Activated CD4-positive, alpha-beta T cell treated with anti-CD3 and anti-CD28 coated beads for 36 hours (primary cell): ENCODE measurements at regions not wholly inside any gene's neighbourhood (a gene's known extent, or its start where the extent isn't known, plus 50 kb on each side); places are given as distances from the start of the nearest gene placed in this dataset.

Source experiments
- ATAC-seq: fragments of 200-7000 bp; cut with Tn5 transposase; one replicate; pipeline ENCODE4 v1.10.0; 2021; ENCODE audit warnings: mild to moderate bottlenecking, moderate library complexity
- CTCF ChIA-PET: fragments of 350-600 bp; sonication (Branson Sonifier 250); formaldehyde crosslinking; loops from one replicate; lab custom pipeline; 2021; ENCODE audit warnings: antibody characterized with exemption; lab: Charles Lee
- POLR2A ChIA-PET: fragments of 350-600 bp; sonication (Branson Sonifier 250); formaldehyde crosslinking; loops from one replicate; lab custom pipeline; 2021; ENCODE audit warnings: antibody characterized with exemption, inconsistent platforms; lab: Charles Lee
- DNase-seq: peaks from one replicate; pipeline ENCODE4 v3.0.0-alpha.2; 2020
- H3K27ac Mint-ChIP-seq: one replicate; pipeline ENCODE4 v1.8.0; 2021; ENCODE audit warnings: mixed read lengths
- H3K27me3 Mint-ChIP-seq: one replicate; pipeline ENCODE4 v1.8.0; 2021; ENCODE audit warnings: mixed read lengths
- H3K36me3 Mint-ChIP-seq: one replicate; pipeline ENCODE4 v1.8.0; 2021; ENCODE audit warnings: low read depth, mixed read lengths
- H3K4me1 Mint-ChIP-seq: one replicate; pipeline ENCODE4 v1.8.0; 2021; ENCODE audit warnings: mixed read lengths
- H3K4me3 Mint-ChIP-seq: one replicate; pipeline ENCODE4 v1.8.0; 2021; ENCODE audit warnings: mild to moderate bottlenecking, moderate library complexity, mixed read lengths
- H3K9me3 Mint-ChIP-seq: one replicate; pipeline ENCODE4 v1.8.0; 2021; ENCODE audit warnings: low read depth, mixed read lengths
- intact Hi-C, 2 experiments: fragments of 100-400 bp; cut with DNase I in 1 of 2; cut with micrococcal nuclease in 1 of 2; formaldehyde crosslinking; loops; one replicate each; pipeline versions ENCODE4 v1.14.2 to v1.15.1; 2022 to 2024; cut with DNase I, micrococcal nuclease

DNA sequence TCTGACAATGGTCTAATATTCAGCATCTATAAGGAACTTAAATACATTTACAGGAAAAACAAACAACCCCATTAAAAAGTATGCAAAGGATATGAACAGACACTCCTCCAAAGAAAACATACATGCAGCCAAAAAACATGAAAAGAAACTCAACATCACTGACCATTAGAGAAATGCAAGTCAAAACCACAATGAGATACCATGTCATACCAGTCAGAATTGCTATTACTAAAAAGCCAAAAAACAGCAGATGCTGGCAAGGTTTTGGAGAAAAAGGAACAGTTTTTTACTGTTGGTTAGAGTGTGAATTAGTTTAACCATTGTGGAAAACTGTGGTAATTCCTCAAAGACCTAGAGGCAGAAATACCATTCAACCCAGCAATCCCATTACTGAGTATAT lies 339.0 kb upstream of the ADGRB3 start:
- H3K36me3 Mint-ChIP-seq = no peaks in the 10 kb centered on the region
- intact Hi-C loops = no loop called here
- H3K27ac Mint-ChIP-seq = no peak overlapping the region
- H3K4me3 Mint-ChIP-seq = no peak overlapping the region
- no peak for DNase-seq
- no peak for ATAC-seq
- peaks cover 8% of the 10 kb centered on the region for H3K9me3 Mint-ChIP-seq
- CTCF ChIA-PET = no interaction called here
- no peaks in the 10 kb centered on the region for H3K4me1 Mint-ChIP-seq
- POLR2A ChIA-PET = no interaction called here
- no peaks in the 10 kb centered on the region for H3K27me3 Mint-ChIP-seq

DNA sequence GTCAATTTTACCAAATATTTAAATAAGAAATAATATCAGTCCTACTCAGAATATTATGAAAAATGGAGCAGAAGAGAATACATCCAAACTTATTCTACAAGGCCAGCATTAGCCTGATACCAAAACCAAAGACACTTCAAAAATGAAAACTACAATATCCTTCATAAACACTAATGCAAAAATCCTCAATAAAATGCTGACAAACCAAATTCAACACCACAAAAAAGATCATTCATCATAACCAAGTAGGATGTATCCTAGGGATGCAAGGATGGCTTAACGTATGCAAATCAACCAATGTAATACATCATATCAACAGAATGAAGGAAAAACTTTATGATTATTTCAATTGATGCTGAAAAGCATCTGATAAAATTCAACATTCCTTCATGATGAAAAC lies 352.4 kb upstream of the ADGRB3 start:
- H3K4me1 Mint-ChIP-seq = no peaks in the 10 kb centered on the region
- no peaks in the 10 kb centered on the region for H3K27me3 Mint-ChIP-seq
- H3K27ac Mint-ChIP-seq = no peak overlapping the region
- H3K9me3 Mint-ChIP-seq = peaks cover 8% of the 10 kb centered on the region
- CTCF ChIA-PET = no interaction called here
- H3K4me3 Mint-ChIP-seq = no peak overlapping the region
- no peak for ATAC-seq
- no peak for DNase-seq
- no peaks in the 10 kb centered on the region for H3K36me3 Mint-ChIP-seq
- intact Hi-C loops = no loop called here
- POLR2A ChIA-PET = no interaction called here

DNA sequence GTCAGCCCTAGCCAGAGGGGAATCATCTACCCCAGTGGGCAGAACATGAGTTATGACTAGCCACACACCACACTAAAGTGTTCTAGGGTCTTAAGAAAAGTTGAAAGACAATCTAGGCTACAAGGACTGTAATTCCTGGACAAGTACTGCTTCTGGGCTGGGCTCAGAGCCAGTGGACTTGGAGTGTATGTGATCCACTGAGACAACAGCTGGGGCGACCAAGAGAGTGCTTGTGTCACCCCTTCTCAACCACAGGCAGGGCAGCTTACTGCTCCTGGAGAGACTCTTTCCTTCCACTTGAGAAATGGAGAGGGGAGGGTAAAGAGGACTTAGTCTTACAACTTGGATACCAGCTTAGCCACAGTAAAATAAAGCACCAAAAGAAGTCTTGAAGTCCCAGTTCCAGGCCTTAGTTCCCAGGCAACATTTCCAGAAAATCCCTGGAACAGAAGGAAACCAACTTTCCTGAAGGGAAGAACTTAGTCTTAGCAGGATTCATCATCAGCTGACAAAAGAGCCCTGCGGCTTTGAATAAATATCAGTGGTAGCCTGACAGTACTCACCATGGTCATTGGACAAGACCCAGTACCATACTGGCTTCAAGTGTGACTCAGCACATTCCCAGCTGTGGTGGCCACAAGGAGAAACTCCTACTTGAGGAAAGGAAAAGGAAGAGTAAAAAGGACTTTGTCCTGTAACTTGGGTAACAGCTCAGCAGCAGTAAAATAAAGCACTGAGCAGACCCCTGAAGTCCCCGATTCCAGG lies 355.1 kb upstream of the ADGRB3 start:
- Mint-ChIP-seq H3K27ac (no peak overlapping the region), H3K36me3 (no peaks in the 10 kb centered on the region), H3K27me3 (no peaks in the 10 kb centered on the region), H3K9me3 (peaks cover 8% of the 10 kb centered on the region), H3K4me1 (no peaks in the 10 kb centered on the region), H3K4me3 (no peak overlapping the region)
- intact Hi-C loops = no loop called here
- ChIA-PET POLR2A (no interaction called here), CTCF (no interaction called here)
- no peak for ATAC-seq
- DNase-seq = no peak

DNA sequence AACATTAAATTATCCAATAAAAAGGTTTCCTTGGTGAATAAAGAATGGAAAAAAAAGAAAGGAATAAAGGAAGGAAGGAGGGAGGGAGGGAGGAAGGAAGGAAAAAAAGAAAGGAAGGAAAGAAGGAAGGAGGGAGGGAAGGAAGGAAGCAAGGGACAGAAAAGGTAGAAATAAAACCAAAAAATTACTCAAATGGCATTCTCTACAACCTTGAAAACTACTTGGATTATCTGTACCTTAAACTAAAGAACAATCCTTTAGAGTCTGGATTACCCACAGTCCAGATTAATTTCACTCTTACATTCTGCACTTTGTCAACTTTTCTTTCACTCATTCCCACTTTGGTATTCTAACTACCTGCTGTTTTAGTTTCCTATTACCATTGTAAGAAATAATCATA lies 361.8 kb upstream of the ADGRB3 start:
- ATAC-seq = no peak
- peaks cover 4% of the 10 kb centered on the region for H3K9me3 Mint-ChIP-seq
- intact Hi-C loops = no loop called here
- DNase-seq = no peak
- no peak overlapping the region for H3K27ac Mint-ChIP-seq
- POLR2A ChIA-PET = no interaction called here
- H3K4me3 Mint-ChIP-seq = no peak overlapping the region
- CTCF ChIA-PET = no interaction called here
- H3K36me3 Mint-ChIP-seq = no peaks in the 10 kb centered on the region
- H3K27me3 Mint-ChIP-seq = no peaks in the 10 kb centered on the region
- H3K4me1 Mint-ChIP-seq = no peaks in the 10 kb centered on the region

DNA sequence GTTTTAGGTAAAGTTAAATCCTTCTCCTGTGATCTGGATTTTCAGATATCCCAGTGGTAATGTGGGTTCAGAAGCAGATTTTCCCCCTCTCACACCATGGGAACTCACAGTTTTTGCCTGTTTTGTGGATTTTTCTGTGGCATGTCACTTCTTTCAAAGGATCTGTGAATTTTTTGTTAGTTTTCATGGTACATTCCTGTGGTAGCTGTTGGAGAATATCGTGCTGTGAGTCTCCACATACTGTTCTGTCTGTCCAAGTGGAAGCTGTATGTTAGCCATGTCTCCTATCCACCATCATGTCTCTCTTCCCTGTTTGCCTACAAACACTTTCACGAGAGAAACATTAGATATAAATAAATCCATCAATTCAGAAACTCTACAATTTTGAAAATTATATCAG lies 378.7 kb upstream of the ADGRB3 start:
- intact Hi-C loops = no loop called here
- no peak for ATAC-seq

DNA sequence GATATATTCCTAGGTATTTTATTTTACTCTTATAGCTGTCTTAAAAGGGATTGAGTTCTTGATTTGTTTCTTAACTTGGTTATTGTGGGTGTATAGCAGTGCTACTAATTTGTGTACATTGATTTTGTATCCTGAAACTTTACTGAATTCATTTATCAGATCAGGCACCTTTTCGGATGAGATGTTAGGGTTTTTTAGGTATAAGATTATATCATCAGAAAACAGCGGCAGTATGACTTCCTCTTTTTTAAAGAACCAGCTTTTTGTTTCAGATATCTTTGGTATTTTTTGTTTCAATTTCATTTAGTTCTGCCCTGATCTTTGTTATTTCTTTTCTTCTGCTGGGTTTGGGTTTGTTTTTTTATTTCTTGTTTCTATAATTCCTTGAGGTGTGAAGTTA lies 382.4 kb upstream of the ADGRB3 start:
- Mint-ChIP-seq H3K4me1 (no peaks in the 10 kb centered on the region), H3K27me3 (no peaks in the 10 kb centered on the region), H3K4me3 (no peak overlapping the region), H3K9me3 (peaks cover 18% of the 10 kb centered on the region), H3K36me3 (no peaks in the 10 kb centered on the region), H3K27ac (no peak overlapping the region)
- no peak for ATAC-seq
- DNase-seq = no peak
- CTCF ChIA-PET = no interaction called here
- intact Hi-C loops = no loop called here
- POLR2A ChIA-PET = no interaction called here

More for the DNA sequence above, 378.7 kb upstream of the ADGRB3 start:
- ChIA-PET CTCF (interaction anchor here (1.4 kb wide), 1 partner anchor 9 kb away, joined by 4 read pairs; no protein-coding TSS in a partner anchor), POLR2A (no interaction called here)
- Mint-ChIP-seq H3K36me3 (no peaks in the 10 kb centered on the region), H3K4me3 (no peak overlapping the region), H3K27me3 (no peaks in the 10 kb centered on the region), H3K9me3 (peaks cover 15% of the 10 kb centered on the region), H3K27ac (no peak overlapping the region), H3K4me1 (no peaks in the 10 kb centered on the region)
- DNase-seq = no peak

DNA sequence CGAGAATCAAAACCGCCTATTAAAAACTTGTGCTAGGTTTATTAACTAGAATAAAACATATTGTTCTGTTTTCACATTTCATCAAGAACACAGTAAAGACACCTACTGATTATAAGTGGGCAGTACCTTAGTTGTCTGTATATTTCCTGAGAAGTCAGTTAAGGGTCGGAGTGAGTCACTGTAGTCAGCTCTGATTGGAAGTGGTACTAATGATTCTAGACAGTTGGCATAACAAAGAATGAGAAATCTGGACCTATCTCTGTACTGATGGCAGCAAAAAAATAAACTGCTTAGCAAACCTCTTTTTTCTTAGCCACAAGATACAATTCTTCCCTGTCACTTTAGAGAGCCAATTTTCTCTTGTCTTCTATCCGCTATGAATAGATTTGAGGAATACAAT lies 387.3 kb upstream of the ADGRB3 start:
- ChIA-PET CTCF (no interaction called here), POLR2A (no interaction called here)
- no peak for ATAC-seq
- H3K36me3 Mint-ChIP-seq = no peaks in the 10 kb centered on the region
- H3K4me3 Mint-ChIP-seq = no peak overlapping the region
- H3K27ac Mint-ChIP-seq = no peak overlapping the region
- no peak for DNase-seq
- H3K27me3 Mint-ChIP-seq = no peaks in the 10 kb centered on the region
- intact Hi-C loops = no loop called here
- no peaks in the 10 kb centered on the region for H3K4me1 Mint-ChIP-seq
- peaks cover 14% of the 10 kb centered on the region for H3K9me3 Mint-ChIP-seq

DNA sequence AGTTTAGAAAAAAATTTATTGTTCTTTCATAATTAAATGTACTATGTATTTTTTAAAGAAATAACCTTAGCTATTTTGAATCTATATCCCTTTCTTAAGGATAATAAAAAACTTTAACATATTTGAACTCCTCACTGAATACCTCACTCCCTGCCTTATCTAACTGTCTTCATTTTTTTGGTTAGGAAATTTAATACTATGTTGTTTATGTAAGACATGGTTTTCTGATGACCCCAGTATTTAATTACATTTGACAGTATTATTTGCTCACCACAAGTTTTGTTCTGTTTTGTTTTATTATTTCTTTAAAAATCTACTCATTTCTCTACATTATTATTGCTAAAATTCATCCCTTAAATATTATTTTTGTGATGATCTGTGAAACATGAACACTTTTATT lies 394.4 kb upstream of the ADGRB3 start:
- Mint-ChIP-seq H3K27ac (no peak overlapping the region), H3K9me3 (peaks cover 4% of the 10 kb centered on the region), H3K36me3 (no peaks in the 10 kb centered on the region), H3K27me3 (no peaks in the 10 kb centered on the region), H3K4me1 (no peaks in the 10 kb centered on the region), H3K4me3 (no peak overlapping the region)
- ChIA-PET CTCF (no interaction called here), POLR2A (no interaction called here)
- no peak for DNase-seq
- intact Hi-C loops = no loop called here
- ATAC-seq = no peak

DNA sequence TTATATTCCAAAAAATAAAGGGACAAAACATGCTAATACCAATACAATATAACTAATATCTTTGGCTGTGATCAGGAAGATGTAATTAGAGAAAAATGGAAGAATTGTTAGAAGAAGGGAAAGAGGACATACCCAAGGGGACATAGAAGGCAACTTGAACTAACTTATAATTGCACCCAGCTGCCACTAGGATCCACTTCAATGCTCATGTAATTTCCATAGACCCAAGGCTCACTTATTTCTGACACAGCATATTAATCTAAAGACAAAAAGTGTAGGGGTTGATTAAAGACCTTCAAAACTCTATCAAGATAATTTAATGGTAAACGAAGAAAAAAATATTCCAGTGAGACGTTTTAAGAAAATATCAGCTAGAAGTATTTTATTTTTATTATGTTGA lies 396.0 kb upstream of the ADGRB3 start:
- DNase-seq (no peak), ATAC-seq (no peak)
- H3K4me3 Mint-ChIP-seq = no peak overlapping the region
- ChIA-PET POLR2A (no interaction called here), CTCF (no interaction called here)
- H3K27me3 Mint-ChIP-seq = no peaks in the 10 kb centered on the region
- peaks cover 4% of the 10 kb centered on the region for H3K9me3 Mint-ChIP-seq
- intact Hi-C loops = no loop called here
- H3K4me1 Mint-ChIP-seq = no peaks in the 10 kb centered on the region
- H3K27ac Mint-ChIP-seq = no peak overlapping the region
- no peaks in the 10 kb centered on the region for H3K36me3 Mint-ChIP-seq

DNA sequence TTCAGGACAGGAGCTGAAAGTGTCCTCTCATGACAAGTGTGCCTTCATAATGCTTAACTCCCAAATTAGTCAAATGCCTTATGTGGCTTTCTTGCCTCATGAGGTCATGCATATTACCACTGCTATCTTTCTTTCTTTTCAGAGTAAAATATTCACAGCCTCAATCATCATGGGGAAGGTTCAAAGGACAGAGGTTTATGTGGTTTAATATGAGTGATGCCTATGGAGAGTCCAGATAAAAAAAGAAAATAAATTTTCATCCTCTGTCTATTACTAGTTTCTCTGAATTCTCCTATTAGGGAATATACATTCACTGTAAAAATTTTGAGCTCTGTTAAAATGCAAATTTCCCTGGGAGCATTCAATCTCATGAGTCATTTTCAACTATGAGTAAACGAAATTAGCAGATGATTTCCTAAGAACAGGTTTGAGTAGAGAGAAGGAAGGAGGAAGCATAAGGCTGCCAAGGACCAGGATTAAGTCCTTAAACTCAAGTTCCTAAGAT lies 396.9 kb upstream of the ADGRB3 start:
- H3K36me3 Mint-ChIP-seq = no peaks in the 10 kb centered on the region
- POLR2A ChIA-PET = no interaction called here
- ATAC-seq (no peak), DNase-seq (no peak)
- no peaks in the 10 kb centered on the region for H3K4me1 Mint-ChIP-seq
- no peak overlapping the region for H3K4me3 Mint-ChIP-seq
- intact Hi-C loops = no loop called here
- H3K27me3 Mint-ChIP-seq = no peaks in the 10 kb centered on the region
- peaks cover 4% of the 10 kb centered on the region for H3K9me3 Mint-ChIP-seq
- CTCF ChIA-PET = no interaction called here
- H3K27ac Mint-ChIP-seq = no peak overlapping the region

DNA sequence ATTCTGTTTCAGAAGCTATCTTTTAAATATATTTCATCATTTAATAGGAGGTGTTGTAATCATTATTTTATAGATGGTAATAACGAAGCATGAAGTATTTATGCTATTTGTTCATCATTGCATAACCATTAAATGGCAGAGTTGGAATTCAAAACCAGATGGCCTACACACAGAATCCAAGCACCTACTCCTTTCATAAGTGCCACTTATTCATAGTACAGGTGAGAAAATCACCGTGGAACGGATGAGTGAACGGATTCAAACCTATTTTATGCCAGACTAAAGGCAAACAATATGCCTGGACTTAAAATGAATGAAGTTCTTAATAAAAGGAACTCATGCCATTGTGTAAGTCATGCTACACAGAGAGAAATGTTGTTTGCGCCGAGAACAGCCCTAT lies 397.9 kb upstream of the ADGRB3 start:
- H3K4me1 Mint-ChIP-seq = no peaks in the 10 kb centered on the region
- no peak for ATAC-seq
- ChIA-PET CTCF (no interaction called here), POLR2A (no interaction called here)
- peaks cover 4% of the 10 kb centered on the region for H3K9me3 Mint-ChIP-seq
- no peaks in the 10 kb centered on the region for H3K27me3 Mint-ChIP-seq
- no peak overlapping the region for H3K4me3 Mint-ChIP-seq
- DNase-seq = no peak
- no peak overlapping the region for H3K27ac Mint-ChIP-seq
- no peaks in the 10 kb centered on the region for H3K36me3 Mint-ChIP-seq
- intact Hi-C loops = no loop called here

DNA sequence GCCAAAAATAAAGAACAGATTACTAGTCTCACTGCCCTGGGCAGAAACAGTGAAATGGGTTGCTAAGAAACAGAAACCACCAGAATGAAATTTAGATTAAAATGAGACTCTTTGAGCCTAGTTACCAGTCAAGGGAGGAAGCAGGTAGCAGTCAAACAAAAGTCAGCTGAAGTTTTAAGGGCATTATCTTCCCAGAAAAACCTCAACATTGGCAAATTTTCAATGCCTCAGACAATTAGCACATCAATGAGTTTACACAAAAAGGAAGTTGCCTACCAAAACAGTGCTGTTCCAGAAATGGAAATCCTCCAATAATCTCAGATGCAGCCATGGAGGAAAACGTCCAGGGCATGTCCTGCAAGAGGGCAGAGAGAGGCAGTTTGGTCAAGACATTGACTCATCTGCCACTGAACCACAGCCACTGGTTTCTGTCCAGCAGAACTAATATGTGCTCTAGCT lies 399.7 kb upstream of the ADGRB3 start:
- CTCF ChIA-PET = no interaction called here
- no peak for DNase-seq
- Mint-ChIP-seq H3K9me3 (peaks cover 4% of the 10 kb centered on the region), H3K4me3 (no peak overlapping the region), H3K4me1 (no peaks in the 10 kb centered on the region), H3K27me3 (no peaks in the 10 kb centered on the region), H3K27ac (no peak overlapping the region), H3K36me3 (no peaks in the 10 kb centered on the region)
- no peak for ATAC-seq
- POLR2A ChIA-PET = no interaction called here
- intact Hi-C loops = no loop called here
